CD4-positive, alpha-beta T cell (primary cell): ENCODE measurements at regions not wholly inside any gene's neighbourhood (a gene's known extent, or its start where the extent isn't known, plus 50 kb on each side); places are given as distances from the start of the nearest gene placed in this dataset.

ENCODE experiments used
- ATAC-seq: fragments of 200-7000 bp; cut with Tn5 transposase; one replicate; pipeline ENCODE4 v1.10.0; 2022; ENCODE audit warnings: mild to moderate bottlenecking; ENCODE audit not compliant: poor library complexity
- CTCF ChIA-PET: fragments of 350-600 bp; sonication (Branson Sonifier 250); formaldehyde crosslinking; loops from one replicate; lab custom pipeline; 2021; ENCODE audit warnings: antibody characterized with exemption, inconsistent platforms; lab: Charles Lee
- POLR2A ChIA-PET: fragments of 350-600 bp; sonication (Branson Sonifier 250); formaldehyde crosslinking; loops from one replicate; lab custom pipeline; 2021; ENCODE audit warnings: antibody characterized with exemption, inconsistent platforms; lab: Charles Lee
- DNase-seq, 14 experiments: peaks; one replicate each; pipeline ENCODE4 v3.0.0-alpha.2; 2013 to 2020; ENCODE audit warnings: mixed read lengths in 2 of 14
- H3K27ac ChIP-seq, 2 donors: one replicate each; pipeline versions ENCODE4 v1.5.1 to v1.7.0; 2013; ENCODE audit warnings: low read length in 2 of 2, low read depth in 1 of 2, mild to moderate bottlenecking in 1 of 2
- H3K27me3 ChIP-seq, 2 experiments: 1 replicate in 1 of 2; 2 replicates in 1 of 2; pipeline versions ENCODE4 v1.6.1 to v1.7.0; 2013; ENCODE audit warnings: low read length in 2 of 2, control low read depth in 1 of 2, mild to moderate bottlenecking in 1 of 2, moderate library complexity in 1 of 2; ENCODE audit not compliant: insufficient read depth in 2 of 2, control insufficient read depth in 1 of 2
- H3K36me3 ChIP-seq: one replicate; pipeline ENCODE4 v1.6.1; 2013; ENCODE audit warnings: low read length, control low read depth; ENCODE audit not compliant: insufficient read depth
- H3K4me1 ChIP-seq: one replicate; pipeline ENCODE4 v1.6.1; 2013; ENCODE audit warnings: low read length, control low read depth; ENCODE audit not compliant: insufficient read depth
- H3K4me3 ChIP-seq: one replicate; pipeline ENCODE4 v1.5.1; 2013; ENCODE audit warnings: mild to moderate bottlenecking, low read length, moderate library complexity
- H3K9me3 ChIP-seq, 2 experiments: 1 replicate in 1 of 2; 2 replicates in 1 of 2; pipeline versions ENCODE4 v1.6.1 to v1.7.0; 2013; ENCODE audit warnings: low read length in 2 of 2, mild to moderate bottlenecking in 2 of 2, control low read depth in 1 of 2, moderate library complexity in 1 of 2; ENCODE audit not compliant: control insufficient read depth in 1 of 2, insufficient read depth in 1 of 2
- H3K27ac Mint-ChIP-seq: one replicate; pipeline ENCODE4 v1.8.0; 2020; ENCODE audit warnings: mixed read lengths
- H3K27me3 Mint-ChIP-seq: one replicate; pipeline ENCODE4 v1.8.0; 2021; ENCODE audit warnings: mixed read lengths
- H3K36me3 Mint-ChIP-seq: one replicate; pipeline ENCODE4 v1.8.0; 2021; ENCODE audit warnings: low read depth, mixed read lengths
- H3K4me1 Mint-ChIP-seq: one replicate; pipeline ENCODE4 v1.8.0; 2021; ENCODE audit warnings: low read depth, mixed read lengths
- H3K4me3 Mint-ChIP-seq: one replicate; pipeline ENCODE4 v1.8.0; 2020; ENCODE audit warnings: mild to moderate bottlenecking, mixed read lengths
- H3K9me3 Mint-ChIP-seq: one replicate; pipeline ENCODE4 v1.8.0; 2020; ENCODE audit warnings: mixed read lengths
- CTCF ChIP-seq: fragments of 200-600 bp; IDR thresholded peaks from one replicate; pipeline ENCODE4 v1.8.0; 2022; ENCODE audit warnings: antibody characterized with exemption, mild to moderate bottlenecking
- intact Hi-C, 2 experiments: fragments of 100-400 bp; cut with DNase I in 1 of 2; cut with micrococcal nuclease in 1 of 2; formaldehyde crosslinking; loops; one replicate each; pipeline versions ENCODE4 v1.15.1 to v1.9.0; 2023 to 2025; cut with DNase I, micrococcal nuclease

GRCh38 chrY:14238277-14238676 is 182.2 kb downstream of the VCY1B start:
- H3K9me3 ChIP-seq, result no peaks in the 10 kb centered on the region
- no peak overlapping the region for H3K4me3 ChIP-seq
- H3K4me3 Mint-ChIP-seq, result no peak overlapping the region
- ChIA-PET CTCF (no interaction called here), POLR2A (interaction anchor here (0.6 kb wide), 1 partner anchor 20 kb away, joined by 5 read pairs; no protein-coding TSS in a partner anchor)
- TF ChIP-seq CTCF, result no peak
- ATAC-seq (no peak), DNase-seq (no peak)
- H3K27ac Mint-ChIP-seq, result no peak overlapping the region
- H3K36me3 ChIP-seq, result no peaks in the 10 kb centered on the region
- H3K27me3 ChIP-seq, result no peaks in the 10 kb centered on the region
- H3K4me1 Mint-ChIP-seq, result no peaks in the 10 kb centered on the region
- no peaks in the 10 kb centered on the region for H3K36me3 Mint-ChIP-seq
- H3K27ac ChIP-seq, result no peak overlapping the region
- H3K9me3 Mint-ChIP-seq, result no peaks in the 10 kb centered on the region
- no peaks in the 10 kb centered on the region for H3K4me1 ChIP-seq
- H3K27me3 Mint-ChIP-seq, result no peaks in the 10 kb centered on the region
- intact Hi-C loops, result no loop called here

- H3K9me3 Mint-ChIP-seq, result no peaks in the 10 kb centered on the region
- H3K4me3 Mint-ChIP-seq, result no peak overlapping the region
- Histone ChIP-seq H3K27ac (no peak overlapping the region), H3K4me3 (no peak overlapping the region), H3K4me1 (no peaks in the 10 kb centered on the region), H3K36me3 (no peaks in the 10 kb centered on the region), H3K9me3 (no peaks in the 10 kb centered on the region), H3K27me3 (no peaks in the 10 kb centered on the region)
- H3K36me3 Mint-ChIP-seq, result no peaks in the 10 kb centered on the region
- intact Hi-C loops, result no loop called here
- ATAC-seq, result no peak
- H3K27me3 Mint-ChIP-seq, result no peaks in the 10 kb centered on the region
- no peaks in the 10 kb centered on the region for H3K4me1 Mint-ChIP-seq
- H3K27ac Mint-ChIP-seq, result no peak overlapping the region
- ChIA-PET CTCF (no interaction called here), POLR2A (no interaction called here)
- TF ChIP-seq CTCF, result no peak
- no peak for DNase-seq
Observed at GRCh38 chrY:14246948-14247347, 190.9 kb downstream of the VCY1B start.

- Histone ChIP-seq H3K36me3 (no peaks in the 10 kb centered on the region), H3K9me3 (no peaks in the 10 kb centered on the region), H3K27me3 (no peaks in the 10 kb centered on the region), H3K4me3 (no peak overlapping the region), H3K4me1 (no peaks in the 10 kb centered on the region), H3K27ac (no peak overlapping the region)
- no peak for DNase-seq
- H3K27me3 Mint-ChIP-seq, result no peaks in the 10 kb centered on the region
- ChIA-PET POLR2A (no interaction called here), CTCF (no interaction called here)
- H3K27ac Mint-ChIP-seq, result no peak overlapping the region
- no peak overlapping the region for H3K4me3 Mint-ChIP-seq
- H3K36me3 Mint-ChIP-seq, result no peaks in the 10 kb centered on the region
- H3K9me3 Mint-ChIP-seq, result no peaks in the 10 kb centered on the region
- intact Hi-C loops, result no loop called here
- ATAC-seq, result no peak
- no peaks in the 10 kb centered on the region for H3K4me1 Mint-ChIP-seq
- TF ChIP-seq CTCF, result no peak
Observed at GRCh38 chrY:14248878-14249576, 193.0 kb downstream of the VCY1B start.
